ENCODE measurements at regions not wholly inside any gene's neighbourhood (a gene's known extent, or its start where the extent isn't known, plus 50 kb on each side); places are given as distances from the start of the nearest gene placed in this dataset.

DNA sequence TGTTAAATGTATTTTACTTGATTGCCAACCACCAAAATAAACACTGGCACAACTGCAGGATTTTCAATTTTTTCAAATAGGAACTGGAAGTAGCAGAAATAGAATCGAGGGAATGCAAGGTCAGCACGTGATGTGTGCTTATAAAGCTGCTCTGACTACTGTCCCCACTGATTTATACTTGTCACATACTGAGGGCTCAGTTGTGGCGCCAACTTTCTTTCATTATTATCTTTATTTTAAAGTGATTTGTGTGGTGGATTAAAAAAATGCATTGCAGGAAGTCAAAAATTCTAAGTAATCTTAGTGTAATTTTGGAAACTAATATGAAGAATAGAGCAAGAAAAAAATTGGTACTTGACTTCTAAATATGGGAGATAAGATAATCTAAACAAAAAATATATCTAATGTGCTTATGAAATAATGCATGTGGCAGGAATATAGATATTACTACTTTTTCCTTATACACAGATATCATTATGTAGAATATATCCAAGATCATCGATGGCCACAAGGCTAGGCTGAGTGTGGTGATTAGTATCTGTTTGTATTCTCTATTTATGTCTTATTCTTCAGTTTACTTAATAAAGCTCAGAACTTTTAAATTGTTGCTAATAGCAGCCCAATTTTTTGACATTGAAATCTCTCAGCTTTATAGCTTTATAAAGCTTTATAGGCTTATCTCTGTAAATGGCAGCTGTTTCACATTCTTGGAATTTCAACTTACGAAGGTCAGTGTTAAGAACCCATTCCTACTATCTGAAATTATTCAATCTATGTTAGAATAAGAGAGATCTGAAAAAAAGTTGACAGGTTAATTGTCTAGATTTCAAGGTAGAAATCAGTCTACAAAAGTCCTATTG lies 404.5 kb upstream of the ADAMTS5 start (continued):
- no peak for TF ChIP-seq NRF1 (conservative IDR thresholded peaks at IDR 0.05 in 1 of 2, IDR thresholded peaks at IDR 0.05 in 1 of 2)
- no peak for TF ChIP-seq HLTF (IDR thresholded peaks at IDR 0.05)
- TF ChIP-seq NR2C2 (CRISPR knock-in tag; IDR thresholded peaks at IDR 0.05) = no peak
- TF ChIP-seq NR2C2 (tag; IDR thresholded peaks at IDR 0.05) = no peak
- TF ChIP-seq TSC22D4 (tag; IDR thresholded peaks at IDR 0.05) = no peak
- no peak for TF ChIP-seq MAFF (IDR thresholded peaks at IDR 0.05; ENCODE audit: low read length)
- TF ChIP-seq IRF1 (CRISPR knock-in tag; IDR thresholded peaks at IDR 0.05; ENCODE audit: borderline replicate concordance) = no peak
- TF ChIP-seq SREBF2 (CRISPR knock-in tag; IDR thresholded peaks at IDR 0.05) = no peak

DNA sequence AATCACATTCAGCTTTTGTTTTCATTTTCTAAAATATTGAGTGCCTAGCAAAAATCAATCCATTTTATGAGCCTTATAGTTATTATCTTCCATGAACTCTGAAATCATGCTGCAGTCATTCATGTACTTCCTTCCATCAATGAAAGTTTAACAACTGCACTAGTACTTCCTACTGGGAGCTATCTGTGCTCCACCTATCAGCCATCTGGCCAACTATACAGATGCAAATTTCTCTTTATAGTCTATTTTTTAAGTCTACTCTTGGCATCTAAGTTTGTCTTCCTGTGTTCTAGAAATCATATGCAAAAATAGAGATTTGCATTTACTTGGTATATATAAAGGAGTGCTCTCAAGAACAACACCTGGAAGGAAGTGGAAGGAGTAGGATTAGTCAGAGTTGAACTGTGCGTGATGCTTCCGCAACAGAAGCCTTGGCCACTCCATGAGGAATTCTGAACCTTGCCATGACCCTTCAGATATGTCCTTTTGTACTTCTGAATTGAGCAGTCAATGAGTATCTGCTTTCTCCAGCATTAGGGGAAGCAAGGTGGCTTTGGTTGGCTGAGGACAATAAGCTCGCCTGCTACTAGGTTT lies 403.2 kb upstream of the ADAMTS5 start:
- BruUV-seq (replicated peaks) = no TSS peak
- no peaks in the 10 kb centered on the region; the same call in 1 of the 2 replicates for H3K9me3 ChIP-seq (replicated peaks; ENCODE audit: control insufficient read depth, insufficient read depth, low read depth, low read length)
- H3K9ac ChIP-seq (ENCODE audit: insufficient read depth in 1 of 2, low read depth in 2 of 2, low read length in 2 of 2) = no peak overlapping the region
- no peaks in the 10 kb centered on the region for H3K9me1 ChIP-seq (ENCODE audit: control insufficient read depth, insufficient read depth, low read length)
- no peaks in the 10 kb centered on the region for H3K27me3 ChIP-seq (ENCODE audit: control insufficient read depth in 2 of 2, insufficient read depth in 2 of 2, low read length in 2 of 2)
- DNase-seq (ENCODE audit: extremely low read depth in 1 of 4, low spot score in 3 of 4) (no peak), ATAC-seq (no peak), FAIRE-seq (no peak)
- no peak overlapping the region for H3K4me2 ChIP-seq (ENCODE audit: insufficient read depth, low read length)
- H3K36me3 ChIP-seq (ENCODE audit: control insufficient read depth, insufficient read depth, low read length) = no peaks in the 10 kb centered on the region
- H4K20me1 ChIP-seq (replicated peaks; ENCODE audit: control insufficient read depth, insufficient read depth, low read length) = no peaks in the 10 kb centered on the region
- no peak overlapping the region for H3K4me3 ChIP-seq
- CTCF ChIA-PET (ENCODE audit: low intra/inter-chr PET ratio) = no interaction called here
- no peak overlapping the region for H2AFZ ChIP-seq (ENCODE audit: low read depth, low read length)
- in situ Hi-C loops (cut with MboI) = no loop called here
- no peak overlapping the region for H3K27ac ChIP-seq (ENCODE audit: extremely low read depth, low read depth, low read length)
- POLR2A ChIA-PET = no interaction called here
- H3K79me2 ChIP-seq (ENCODE audit: control insufficient read depth, insufficient read depth, low read length) = no peaks in the 10 kb centered on the region
- WGBS (ENCODE audit: insufficient coverage, low coverage, missing lambda C conversion rate) = 3% methylated on average over 3 of the region's 3 CpGs
- intact Hi-C loops (cut with micrococcal nuclease) = no loop called here
- no peaks in the 10 kb centered on the region for H3K4me1 ChIP-seq (replicated peaks in 1 of 2; ENCODE audit: control insufficient read depth in 2 of 2, insufficient read depth in 2 of 2, low read length in 2 of 2)
- no peak for TF ChIP-seq ZNF133 (CRISPR knock-in tag; IDR thresholded peaks at IDR 0.05)
- no peak for TF ChIP-seq SUPT5H (IDR thresholded peaks at IDR 0.05)
- TF ChIP-seq POLR3A (IDR thresholded peaks at IDR 0.05; ENCODE audit: borderline replicate concordance, extremely low read depth, insufficient read depth, insufficient read length) = no peak
- TF ChIP-seq, protein P1, sequence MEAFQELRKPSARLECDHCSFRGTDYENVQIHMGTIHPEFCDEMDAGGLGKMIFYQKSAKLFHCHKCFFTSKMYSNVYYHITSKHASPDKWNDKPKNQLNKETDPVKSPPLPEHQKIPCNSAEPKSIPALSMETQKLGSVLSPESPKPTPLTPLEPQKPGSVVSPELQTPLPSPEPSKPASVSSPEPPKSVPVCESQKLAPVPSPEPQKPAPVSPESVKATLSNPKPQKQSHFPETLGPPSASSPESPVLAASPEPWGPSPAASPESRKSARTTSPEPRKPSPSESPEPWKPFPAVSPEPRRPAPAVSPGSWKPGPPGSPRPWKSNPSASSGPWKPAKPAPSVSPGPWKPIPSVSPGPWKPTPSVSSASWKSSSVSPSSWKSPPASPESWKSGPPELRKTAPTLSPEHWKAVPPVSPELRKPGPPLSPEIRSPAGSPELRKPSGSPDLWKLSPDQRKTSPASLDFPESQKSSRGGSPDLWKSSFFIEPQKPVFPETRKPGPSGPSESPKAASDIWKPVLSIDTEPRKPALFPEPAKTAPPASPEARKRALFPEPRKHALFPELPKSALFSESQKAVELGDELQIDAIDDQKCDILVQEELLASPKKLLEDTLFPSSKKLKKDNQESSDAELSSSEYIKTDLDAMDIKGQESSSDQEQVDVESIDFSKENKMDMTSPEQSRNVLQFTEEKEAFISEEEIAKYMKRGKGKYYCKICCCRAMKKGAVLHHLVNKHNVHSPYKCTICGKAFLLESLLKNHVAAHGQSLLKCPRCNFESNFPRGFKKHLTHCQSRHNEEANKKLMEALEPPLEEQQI (IDR thresholded peaks at IDR 0.05) = no peak
- no peak for TF ChIP-seq RFX7 (CRISPR knock-in tag; IDR thresholded peaks at IDR 0.05)
- no peak for TF ChIP-seq ZBTB1 (CRISPR knock-in tag; IDR thresholded peaks at IDR 0.05; ENCODE audit: borderline replicate concordance, low read depth)
- TF ChIP-seq, protein P2, sequence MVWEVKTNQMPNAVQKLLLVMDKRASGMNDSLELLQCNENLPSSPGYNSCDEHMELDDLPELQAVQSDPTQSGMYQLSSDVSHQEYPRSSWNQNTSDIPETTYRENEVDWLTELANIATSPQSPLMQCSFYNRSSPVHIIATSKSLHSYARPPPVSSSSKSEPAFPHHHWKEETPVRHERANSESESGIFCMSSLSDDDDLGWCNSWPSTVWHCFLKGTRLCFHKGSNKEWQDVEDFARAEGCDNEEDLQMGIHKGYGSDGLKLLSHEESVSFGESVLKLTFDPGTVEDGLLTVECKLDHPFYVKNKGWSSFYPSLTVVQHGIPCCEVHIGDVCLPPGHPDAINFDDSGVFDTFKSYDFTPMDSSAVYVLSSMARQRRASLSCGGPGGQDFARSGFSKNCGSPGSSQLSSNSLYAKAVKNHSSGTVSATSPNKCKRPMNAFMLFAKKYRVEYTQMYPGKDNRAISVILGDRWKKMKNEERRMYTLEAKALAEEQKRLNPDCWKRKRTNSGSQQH (CRISPR knock-in tag; IDR thresholded peaks at IDR 0.05) = no peak
